HepG2 (cell line): ENCODE measurements at regions not wholly inside any gene's neighbourhood (a gene's known extent, or its start where the extent isn't known, plus 50 kb on each side); places are given as distances from the start of the nearest gene placed in this dataset.

Source experiments
- ATAC-seq: fragments of 200-7000 bp; cut with Tn5 transposase; 3 replicates; pipeline ENCODE4 v1.9.1; 2020; ENCODE audit warnings: mild to moderate bottlenecking, moderate library complexity
- BruUV-seq: library from RNA; stranded (reverse); fragments of 400-500 nt; replicated peaks from 2 replicates; lab custom pipeline; 2021; lab: Mats Ljungman, UMichigan
- CTCF ChIA-PET: fragments of 300-600 bp; formaldehyde crosslinking; extraction: SDS; loops from one replicate; lab custom pipeline; 2021; ENCODE audit warnings: low total read pairs, inconsistent platforms, low intra/inter-chr PET ratio; lab: Yijun Ruan, JAX
- POLR2A ChIA-PET: fragments of 350-600 bp; sonication (Branson Sonifier 250); formaldehyde crosslinking; loops from one replicate; lab custom pipeline; 2020; ENCODE audit warnings: antibody characterized with exemption, inconsistent platforms; lab: Yijun Ruan, JAX
- DNase-seq: peaks from one replicate; pipeline ENCODE4 v3.0.0-alpha.2; 2015; ENCODE audit warnings: low spot score
- FAIRE-seq: peaks from 3 replicates; lab custom pipeline; 2011; peaks lifted over from hg19 to GRCh38; lab: Jason Lieb, UNC
- H2AFZ ChIP-seq: one replicate; pipeline ENCODE4 v1.6.1; 2011; ENCODE audit warnings: low read length, inconsistent platforms
- H3K27ac ChIP-seq: fragments of 300-600 bp; 3 replicates; pipeline ENCODE4 v1.8.0; 2011; ENCODE audit warnings: mixed run types, mild to moderate bottlenecking, mixed read lengths, low read length, inconsistent platforms; ENCODE audit not compliant: insufficient read depth; ENCODE audit errors: extremely low read length
- H3K27me3 ChIP-seq, 2 experiments: fragments of 200-600 bp in 1 of 2; 2 replicates in 1 of 2; 3 replicates in 1 of 2; pipeline versions ENCODE4 v1.6.0 to v1.8.0; 2011; ENCODE audit warnings: low read length in 2 of 2, mild to moderate bottlenecking in 2 of 2, moderate library complexity in 2 of 2, inconsistent platforms in 1 of 2; ENCODE audit not compliant: insufficient read depth in 2 of 2, control insufficient read depth in 1 of 2
- H3K36me3 ChIP-seq, 2 experiments: fragments of 200-600 bp in 1 of 2; replicated peaks in 1 of 2; 2 replicates in 1 of 2; 3 replicates in 1 of 2; pipeline versions ENCODE4 v1.5.1 to v1.8.0; 2011; ENCODE audit warnings: low read length in 2 of 2, inconsistent platforms in 1 of 2; ENCODE audit not compliant: insufficient read depth in 2 of 2, control insufficient read depth in 1 of 2
- H3K4me1 ChIP-seq: 2 replicates; pipeline ENCODE4 v1.5.1; 2012; ENCODE audit warnings: low read length, inconsistent platforms; ENCODE audit not compliant: insufficient read depth
- H3K4me2 ChIP-seq: 2 replicates; pipeline ENCODE4 v1.6.0; 2011; ENCODE audit warnings: low read depth, low read length, inconsistent platforms
- H3K4me3 ChIP-seq, 3 experiments: fragments of 200-600 bp in 1 of 3; sonication (generic), shearing (Covaris generic) in 1 of 3; replicated peaks in 1 of 3; 2 replicates each; pipeline ENCODE4 v1.5.1; 2011 to 2016; ENCODE audit warnings: low read length in 3 of 3, inconsistent platforms in 2 of 3, low read depth in 2 of 3, mild to moderate bottlenecking in 2 of 3, control low read depth in 1 of 3, mixed read lengths in 1 of 3; ENCODE audit not compliant: insufficient read depth in 1 of 3
- H3K79me2 ChIP-seq: one replicate; pipeline ENCODE4 v1.6.1; 2011; ENCODE audit warnings: low read length, inconsistent platforms; ENCODE audit not compliant: insufficient read depth
- H3K9ac ChIP-seq: 2 replicates; pipeline ENCODE4 v1.6.0; 2011; ENCODE audit warnings: mild to moderate bottlenecking, low read depth, low read length, inconsistent platforms; ENCODE audit not compliant: insufficient read depth
- H3K9me3 ChIP-seq: 2 replicates; pipeline ENCODE4 v1.5.1; 2012; ENCODE audit warnings: mild to moderate bottlenecking, low read length
- H4K20me1 ChIP-seq: 2 replicates; pipeline ENCODE4 v1.6.0; 2011; ENCODE audit warnings: inconsistent platforms, mild to moderate bottlenecking, low read length, moderate library complexity; ENCODE audit not compliant: insufficient read depth
- ATF7-NPFF ChIP-seq: sonication (generic); formaldehyde crosslinking; IDR thresholded peaks from 2 replicates; pipeline ENCODE4 v1.8.1; 2023; ENCODE audit warnings: mild to moderate bottlenecking, low read depth, missing genetic modification reagents, moderate library complexity
- CENPX ChIP-seq: sonication (generic); formaldehyde crosslinking; IDR thresholded peaks from 2 replicates; pipeline ENCODE4 v1.9.0; 2021; ENCODE audit warnings: mild to moderate bottlenecking, missing genetic modification reagents, moderate library complexity
- EZH2 ChIP-seq: conservative IDR thresholded peaks from 2 replicates; pipeline ENCODE4 v1.6.1; 2012; ENCODE audit warnings: mild to moderate bottlenecking, low read depth, low read length, moderate library complexity
- GMEB2 ChIP-seq: IDR thresholded peaks from 2 replicates; pipeline ENCODE4 v1.6.1; 2016; ENCODE audit warnings: missing biosample characterization, missing genetic modification reagents, low read depth
- MATR3 ChIP-seq: sonication (generic); formaldehyde crosslinking; IDR thresholded peaks from 2 replicates; pipeline ENCODE4 v1.4.0; 2020; ENCODE audit warnings: missing genetic modification reagents
- SMARCC2 ChIP-seq: fragments of 450-650 bp; IDR thresholded peaks from 2 replicates; pipeline ENCODE4 v1.6.1; 2017; ENCODE audit warnings: antibody characterized with exemption, mild to moderate bottlenecking
- SNRNP70 ChIP-seq: fragments of 200-400 bp; formaldehyde crosslinking; IDR thresholded peaks from 2 replicates; pipeline ENCODE4 v1.6.1; 2017; ENCODE audit warnings: mild to moderate bottlenecking, low read depth, low read length, moderate library complexity
- TBX3 ChIP-seq: fragments of 450-650 bp; IDR thresholded peaks from 2 replicates; pipeline ENCODE4 v1.6.1; 2017; ENCODE audit warnings: antibody characterized with exemption, mild to moderate bottlenecking, inconsistent platforms, borderline replicate concordance
- YEATS2 ChIP-seq: sonication (generic); formaldehyde crosslinking; IDR thresholded peaks from 2 replicates; pipeline ENCODE4 v1.4.0; 2020; ENCODE audit warnings: missing genetic modification reagents, borderline replicate concordance
- ZNF124 ChIP-seq: sonication (generic); formaldehyde crosslinking; IDR thresholded peaks from 2 replicates; pipeline ENCODE4 v1.4.0; 2020; ENCODE audit warnings: missing genetic modification reagents
- ZNF234 ChIP-seq: sonication (generic); formaldehyde crosslinking; conservative IDR thresholded peaks from 2 replicates; pipeline ENCODE4 v1.5.1; 2020; ENCODE audit warnings: mild to moderate bottlenecking, missing genetic modification reagents
- ZNF639 ChIP-seq: conservative IDR thresholded peaks from 2 replicates; pipeline ENCODE4 v1.6.1; 2018; ENCODE audit warnings: missing genetic modification reagents
- WGBS: methylation state at CpG from one replicate; pipeline ENCODE4 v1.1.6; 2017; ENCODE audit warnings: low lambda C conversion rate; 5-methylcytosine and 5-hydroxymethylcytosine counted together
- in situ Hi-C: cut with HindIII; loops from 2 replicates; pipeline ENCODE4 v1.10.0; 2017; ENCODE audit warnings: low pct_unique_long_range_greater_than_20kb; ENCODE audit not compliant: extremely low pct_ligation_motif_present
- intact Hi-C: fragments of 100-400 bp; cut with micrococcal nuclease; formaldehyde crosslinking; loops from one replicate; pipeline ENCODE4 v1.10.0; 2022; ENCODE audit not compliant: unreplicated experiment

DNA sequence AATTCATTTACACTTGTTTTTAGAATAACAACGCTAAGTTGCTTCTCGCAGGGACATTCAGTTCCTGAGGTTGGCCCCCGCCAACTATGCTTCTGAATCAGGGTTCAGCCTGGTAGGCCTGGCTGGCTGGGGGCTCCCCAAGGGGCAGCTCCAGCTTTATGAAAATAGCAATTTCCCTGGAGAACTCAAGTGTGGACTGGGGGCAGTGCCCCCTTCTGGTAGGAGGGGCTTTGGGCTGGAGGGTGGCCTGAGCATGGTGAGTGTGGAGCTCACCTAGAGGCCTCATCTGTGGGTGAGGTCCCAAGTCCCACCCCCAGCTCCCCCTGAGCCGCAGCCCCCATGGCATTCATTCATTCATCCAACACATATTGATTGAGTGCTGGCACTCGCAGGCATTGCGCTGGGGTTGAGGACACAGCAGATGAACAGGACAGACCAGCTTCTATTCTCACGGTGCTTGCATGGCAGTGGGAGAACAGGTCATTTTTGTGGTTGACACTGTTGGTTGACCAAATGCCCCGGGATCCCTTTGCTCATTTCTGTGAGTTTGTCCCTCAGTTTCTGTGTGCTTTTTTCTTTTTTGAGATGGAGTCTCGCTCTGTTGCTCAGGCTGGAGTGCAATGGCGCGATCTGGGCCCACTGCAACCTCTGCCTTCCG lies 79.2 kb downstream of the UBIAD1 start:
- WGBS: 70% methylated on average over 9 of the region's 12 CpGs
- BruUV-seq: no TSS peak
- Histone ChIP-seq H3K4me2 (no peak overlapping the region), H3K4me1 (no peaks in the 10 kb centered on the region), H4K20me1 (no peaks in the 10 kb centered on the region), H3K4me3 (no peak overlapping the region), H2AFZ (no peak overlapping the region), H3K79me2 (no peaks in the 10 kb centered on the region), H3K9me3 (no peaks in the 10 kb centered on the region), H3K27me3 (peaks cover 6 to 34% of the 10 kb centered on the region in 2 experiments; a peak in 4 of 5 replicates), H3K9ac (no peak overlapping the region), H3K27ac (no peak overlapping the region), H3K36me3 (no peaks in the 10 kb centered on the region)
- DNase-seq (no peak), ATAC-seq (peak; percentile 36; the same call in 1 of the 3 replicates), FAIRE-seq (no peak)
- TF ChIP-seq SMARCC2: no peak
- TF ChIP-seq MATR3 (CRISPR knock-in tag): no peak
- TF ChIP-seq SNRNP70: no peak
- no peak for TF ChIP-seq YEATS2 (CRISPR knock-in tag)
- no peak for TF ChIP-seq ATF7-NPFF (CRISPR knock-in tag)
- TF ChIP-seq ZNF124: no peak
- no peak for TF ChIP-seq EZH2
- no peak for TF ChIP-seq ZNF639 (CRISPR knock-in tag)
- TF ChIP-seq GMEB2 (CRISPR knock-in tag): no peak
- TF ChIP-seq TBX3: no peak
- TF ChIP-seq CENPX (CRISPR knock-in tag): no peak
- TF ChIP-seq ZNF234: no peak
- intact Hi-C loops: no loop called here
- ChIA-PET CTCF (no interaction called here), POLR2A (no interaction called here)
- in situ Hi-C loops: no loop called here
